ENCODE measurements at regions not wholly inside any gene's neighbourhood (a gene's known extent, or its start where the extent isn't known, plus 50 kb on each side); places are given as distances from the start of the nearest gene placed in this dataset.
A peak's percentile ranks its signal among the peaks of the same experiment; 100 is the strongest.

GRCh38 chr3:88979760-88980159, 127.7 kb upstream of the EPHA3 start:
- H3K36me3 ChIP-seq (ENCODE audit: insufficient read depth, low read length), result no peaks in the 10 kb centered on the region
- no peak overlapping the region for H3K4me3 ChIP-seq (ENCODE audit: low read depth, low read length)
- H3K4me1 ChIP-seq (ENCODE audit: control insufficient read depth, insufficient read depth, low read length, unreplicated experiment), result no peaks in the 10 kb centered on the region
- H2AFZ ChIP-seq (ENCODE audit: low read length, unreplicated experiment), result no peak overlapping the region
- H3K27me3 ChIP-seq (ENCODE audit: insufficient read depth, low read length), result no peaks in the 10 kb centered on the region
- no peaks in the 10 kb centered on the region for H3K79me2 ChIP-seq (ENCODE audit: control insufficient read depth, insufficient read depth, low read length, unreplicated experiment)
- H3K27ac ChIP-seq (ENCODE audit: low read depth, low read length), result no peak overlapping the region

GRCh38 chr3:88983458-88983857, 124.0 kb upstream of the EPHA3 start:
- H3K79me2 ChIP-seq (ENCODE audit: control insufficient read depth, insufficient read depth, low read length, unreplicated experiment), result no peaks in the 10 kb centered on the region
- no peaks in the 10 kb centered on the region for H3K36me3 ChIP-seq (ENCODE audit: insufficient read depth, low read length)
- H3K27ac ChIP-seq (ENCODE audit: low read depth, low read length), result no peak overlapping the region
- no peak overlapping the region for H3K4me3 ChIP-seq (ENCODE audit: low read depth, low read length)
- no peaks in the 10 kb centered on the region for H3K27me3 ChIP-seq (ENCODE audit: insufficient read depth, low read length)
- H3K4me1 ChIP-seq (ENCODE audit: control insufficient read depth, insufficient read depth, low read length, unreplicated experiment), result peaks cover 13% of the 10 kb centered on the region
- H2AFZ ChIP-seq (ENCODE audit: low read length, unreplicated experiment), result no peak overlapping the region

GRCh38 chr3:88984256-88984655, 123.2 kb upstream of the EPHA3 start:
- Histone ChIP-seq H2AFZ (ENCODE audit: low read length, unreplicated experiment) (no peak overlapping the region), H3K27ac (ENCODE audit: low read depth, low read length) (no peak overlapping the region), H3K79me2 (ENCODE audit: control insufficient read depth, insufficient read depth, low read length, unreplicated experiment) (no peaks in the 10 kb centered on the region)

GRCh38 chr3:88984832-88985231, 122.6 kb upstream of the EPHA3 start:
- Histone ChIP-seq H2AFZ (ENCODE audit: low read length, unreplicated experiment) (no peak overlapping the region), H3K36me3 (ENCODE audit: insufficient read depth, low read length) (no peaks in the 10 kb centered on the region), H3K27me3 (ENCODE audit: insufficient read depth, low read length) (no peaks in the 10 kb centered on the region)

More at GRCh38 chr3:88984256-88984655, 123.2 kb upstream of the EPHA3 start:
- no peaks in the 10 kb centered on the region for H3K27me3 ChIP-seq (ENCODE audit: insufficient read depth, low read length)
- H3K36me3 ChIP-seq (ENCODE audit: insufficient read depth, low read length), result no peaks in the 10 kb centered on the region
- no peak overlapping the region for H3K4me3 ChIP-seq (ENCODE audit: low read depth, low read length)
- peaks cover 14% of the 10 kb centered on the region for H3K4me1 ChIP-seq (ENCODE audit: control insufficient read depth, insufficient read depth, low read length, unreplicated experiment)

GRCh38 chr3:88985491-88985890, 121.9 kb upstream of the EPHA3 start:
- Histone ChIP-seq H3K27ac (ENCODE audit: low read depth, low read length) (no peak overlapping the region), H3K4me3 (ENCODE audit: low read depth, low read length) (no peak overlapping the region), H3K36me3 (ENCODE audit: insufficient read depth, low read length) (no peaks in the 10 kb centered on the region), H3K4me1 (ENCODE audit: control insufficient read depth, insufficient read depth, low read length, unreplicated experiment) (peaks cover 14% of the 10 kb centered on the region), H3K79me2 (ENCODE audit: control insufficient read depth, insufficient read depth, low read length, unreplicated experiment) (no peaks in the 10 kb centered on the region), H2AFZ (ENCODE audit: low read length, unreplicated experiment) (no peak overlapping the region), H3K27me3 (ENCODE audit: insufficient read depth, low read length) (no peaks in the 10 kb centered on the region)

More at GRCh38 chr3:88984832-88985231, 122.6 kb upstream of the EPHA3 start:
- Histone ChIP-seq H3K4me1 (ENCODE audit: control insufficient read depth, insufficient read depth, low read length, unreplicated experiment) (peaks cover 14% of the 10 kb centered on the region), H3K27ac (ENCODE audit: low read depth, low read length) (no peak overlapping the region), H3K79me2 (ENCODE audit: control insufficient read depth, insufficient read depth, low read length, unreplicated experiment) (no peaks in the 10 kb centered on the region), H3K4me3 (ENCODE audit: low read depth, low read length) (no peak overlapping the region)

GRCh38 chr3:88986834-88987233, 120.6 kb upstream of the EPHA3 start:
- Histone ChIP-seq H3K36me3 (ENCODE audit: insufficient read depth, low read length) (no peaks in the 10 kb centered on the region), H2AFZ (ENCODE audit: low read length, unreplicated experiment) (no peak overlapping the region), H3K27ac (ENCODE audit: low read depth, low read length) (peak overlapping the region; percentile 10; the same call in 1 of the 2 replicates), H3K4me1 (ENCODE audit: control insufficient read depth, insufficient read depth, low read length, unreplicated experiment) (peaks cover 14% of the 10 kb centered on the region), H3K4me3 (ENCODE audit: low read depth, low read length) (no peak overlapping the region; the same call in 1 of the 2 replicates), H3K79me2 (ENCODE audit: control insufficient read depth, insufficient read depth, low read length, unreplicated experiment) (no peaks in the 10 kb centered on the region), H3K27me3 (ENCODE audit: insufficient read depth, low read length) (no peaks in the 10 kb centered on the region)

- H3K4me3 ChIP-seq (ENCODE audit: low read depth, low read length), result no peak overlapping the region
- no peak overlapping the region for H2AFZ ChIP-seq (ENCODE audit: low read length, unreplicated experiment)
- H3K4me1 ChIP-seq (ENCODE audit: control insufficient read depth, insufficient read depth, low read length, unreplicated experiment), result peaks cover 14% of the 10 kb centered on the region
- no peaks in the 10 kb centered on the region for H3K27me3 ChIP-seq (ENCODE audit: insufficient read depth, low read length)
- H3K79me2 ChIP-seq (ENCODE audit: control insufficient read depth, insufficient read depth, low read length, unreplicated experiment), result no peaks in the 10 kb centered on the region
- no peak overlapping the region for H3K27ac ChIP-seq (ENCODE audit: low read depth, low read length)
- H3K36me3 ChIP-seq (ENCODE audit: insufficient read depth, low read length), result no peaks in the 10 kb centered on the region
Observed at GRCh38 chr3:88987776-88988175, 119.6 kb upstream of the EPHA3 start.

GRCh38 chr3:88988906-88989305, 118.5 kb upstream of the EPHA3 start:
- Histone ChIP-seq H3K4me3 (ENCODE audit: low read depth, low read length) (no peak overlapping the region), H3K4me1 (ENCODE audit: control insufficient read depth, insufficient read depth, low read length, unreplicated experiment) (peaks cover 14% of the 10 kb centered on the region), H3K27me3 (ENCODE audit: insufficient read depth, low read length) (no peaks in the 10 kb centered on the region), H2AFZ (ENCODE audit: low read length, unreplicated experiment) (no peak overlapping the region), H3K36me3 (ENCODE audit: insufficient read depth, low read length) (no peaks in the 10 kb centered on the region), H3K27ac (ENCODE audit: low read depth, low read length) (no peak overlapping the region), H3K79me2 (ENCODE audit: control insufficient read depth, insufficient read depth, low read length, unreplicated experiment) (no peaks in the 10 kb centered on the region)

- Histone ChIP-seq H3K4me3 (ENCODE audit: low read depth, low read length) (no peak overlapping the region), H2AFZ (ENCODE audit: low read length, unreplicated experiment) (no peak overlapping the region), H3K4me1 (ENCODE audit: control insufficient read depth, insufficient read depth, low read length, unreplicated experiment) (peaks cover 13% of the 10 kb centered on the region), H3K27ac (ENCODE audit: low read depth, low read length) (no peak overlapping the region), H3K79me2 (ENCODE audit: control insufficient read depth, insufficient read depth, low read length, unreplicated experiment) (no peaks in the 10 kb centered on the region), H3K27me3 (ENCODE audit: insufficient read depth, low read length) (no peaks in the 10 kb centered on the region), H3K36me3 (ENCODE audit: insufficient read depth, low read length) (no peaks in the 10 kb centered on the region)
Observed at GRCh38 chr3:88991496-88991895, 115.9 kb upstream of the EPHA3 start.

GRCh38 chr3:88996691-88997090, 110.7 kb upstream of the EPHA3 start:
- H3K27me3 ChIP-seq (ENCODE audit: insufficient read depth, low read length), result no peaks in the 10 kb centered on the region
- peaks cover 9% of the 10 kb centered on the region for H3K4me1 ChIP-seq (ENCODE audit: control insufficient read depth, insufficient read depth, low read length, unreplicated experiment)
- no peak overlapping the region for H3K4me3 ChIP-seq (ENCODE audit: low read depth, low read length)
- no peak overlapping the region for H3K27ac ChIP-seq (ENCODE audit: low read depth, low read length)
- no peaks in the 10 kb centered on the region for H3K79me2 ChIP-seq (ENCODE audit: control insufficient read depth, insufficient read depth, low read length, unreplicated experiment)
- no peaks in the 10 kb centered on the region for H3K36me3 ChIP-seq (ENCODE audit: insufficient read depth, low read length)
- no peak overlapping the region for H2AFZ ChIP-seq (ENCODE audit: low read length, unreplicated experiment)

- no peaks in the 10 kb centered on the region for H3K36me3 ChIP-seq (ENCODE audit: insufficient read depth, low read length)
- peaks cover 9% of the 10 kb centered on the region for H3K4me1 ChIP-seq (ENCODE audit: control insufficient read depth, insufficient read depth, low read length, unreplicated experiment)
- no peak overlapping the region for H3K27ac ChIP-seq (ENCODE audit: low read depth, low read length)
- H3K79me2 ChIP-seq (ENCODE audit: control insufficient read depth, insufficient read depth, low read length, unreplicated experiment), result no peaks in the 10 kb centered on the region
- no peaks in the 10 kb centered on the region for H3K27me3 ChIP-seq (ENCODE audit: insufficient read depth, low read length)
- no peak overlapping the region for H2AFZ ChIP-seq (ENCODE audit: low read length, unreplicated experiment)
- H3K4me3 ChIP-seq (ENCODE audit: low read depth, low read length), result no peak overlapping the region
Observed at GRCh38 chr3:88997260-88997659, 110.2 kb upstream of the EPHA3 start.
